DMS79 treated with DMSO at 0.1 percent for 48 hours (cell line): ENCODE measurements at regions not wholly inside any gene's neighbourhood (a gene's known extent, or its start where the extent isn't known, plus 50 kb on each side); places are given as distances from the start of the nearest gene placed in this dataset.

Source experiments
- DNase-seq: peaks from one replicate; lab custom pipeline; 2025; lab: John Stamatoyannopoulos, UW

GRCh38 chr4:126682250-126682649 is 950.5 kb upstream of the INTU start:
- no peak for DNase-seq

DNA sequence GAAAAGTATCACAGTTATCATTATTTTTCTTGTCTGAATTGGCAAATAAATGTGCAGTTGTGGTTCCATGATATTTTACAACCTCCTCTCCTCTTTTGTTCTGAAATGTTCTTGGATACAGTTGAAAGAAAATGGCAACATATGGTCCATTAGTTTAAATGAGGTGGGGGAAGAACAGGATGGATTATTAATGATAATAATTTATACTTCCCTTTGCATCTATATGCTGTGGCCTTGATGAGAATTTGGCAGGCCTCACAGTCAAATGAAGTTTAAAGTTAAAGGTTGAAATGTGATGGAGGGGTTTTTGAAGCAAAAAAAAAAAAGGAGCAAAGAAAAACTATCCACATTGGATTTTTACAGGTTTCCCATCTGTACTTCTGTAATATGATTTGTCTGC is 946.3 kb upstream of the INTU start:
- DNase-seq: no peak

DNA sequence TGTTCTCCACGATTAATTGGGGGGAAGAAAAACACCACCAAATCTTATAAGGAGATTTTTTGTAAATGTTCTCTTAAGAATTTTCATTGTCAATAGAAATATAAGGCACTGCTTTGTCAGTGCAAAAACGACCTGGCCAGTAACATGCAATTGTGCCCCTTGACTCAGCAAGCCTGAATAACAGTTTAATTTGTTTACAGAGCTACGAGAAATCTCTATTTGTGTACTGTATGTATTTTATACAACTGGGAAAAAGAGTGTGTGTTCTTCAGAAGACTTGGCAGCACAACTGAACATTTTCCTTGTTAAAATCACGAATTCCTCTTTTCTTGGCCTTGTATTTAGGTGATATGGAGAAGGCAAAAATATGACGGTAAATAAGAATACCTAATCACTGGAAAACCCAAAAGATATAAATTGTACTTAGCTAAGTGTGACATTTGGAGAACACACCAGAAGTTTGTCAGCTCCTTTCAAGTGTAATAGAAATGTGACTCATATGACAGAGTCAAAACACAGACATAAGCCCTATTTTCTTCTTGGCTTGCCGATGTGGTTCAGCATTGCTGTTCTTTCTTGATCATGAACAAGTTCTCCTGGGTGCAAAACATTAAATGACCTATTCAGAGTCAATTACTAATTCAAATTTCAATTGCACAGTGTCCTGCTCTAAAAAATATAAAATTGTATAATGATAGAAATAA is 945.0 kb upstream of the INTU start:
- no peak for DNase-seq

- DNase-seq: no peak
Observed at GRCh38 chr4:126691797-126692196, 941.0 kb upstream of the INTU start.

DNA sequence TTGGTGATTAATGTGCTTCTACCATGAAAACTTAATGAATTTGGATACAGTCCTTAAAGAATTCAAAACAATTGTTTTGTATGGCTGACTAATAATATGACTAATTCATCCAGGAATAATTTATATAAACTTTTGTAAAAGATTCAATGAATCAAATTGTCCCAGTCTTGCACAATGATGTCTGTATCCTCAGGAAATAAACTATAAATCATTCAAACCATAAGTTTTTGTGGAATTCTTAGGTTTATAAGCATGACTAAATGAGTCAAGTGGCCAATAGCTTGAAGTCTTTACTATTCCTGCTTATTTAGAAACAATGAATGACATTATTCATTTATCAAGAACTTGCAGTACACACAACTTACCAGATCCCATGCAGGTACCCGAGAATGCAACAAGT is 935.0 kb upstream of the INTU start:
- no peak for DNase-seq

DNA sequence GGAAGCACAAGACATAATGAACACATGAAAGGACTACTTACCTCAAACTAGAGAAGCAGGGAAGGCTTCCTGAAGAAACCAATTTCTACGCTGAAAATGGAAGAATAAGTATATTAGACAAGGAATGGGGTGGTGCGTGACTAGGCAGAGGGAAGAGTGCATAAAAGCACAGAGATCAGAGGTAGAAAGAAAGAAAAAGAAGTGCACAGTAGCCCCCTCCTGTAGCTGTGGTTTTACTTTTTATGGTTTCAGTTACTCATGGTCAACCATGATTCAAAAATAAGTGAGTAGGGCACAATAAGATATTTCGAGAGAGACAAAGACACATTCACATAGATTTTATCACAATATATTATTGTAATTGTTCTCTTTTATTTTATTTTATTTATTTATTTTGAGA is 934.5 kb upstream of the INTU start:
- DNase-seq: no peak

DNA sequence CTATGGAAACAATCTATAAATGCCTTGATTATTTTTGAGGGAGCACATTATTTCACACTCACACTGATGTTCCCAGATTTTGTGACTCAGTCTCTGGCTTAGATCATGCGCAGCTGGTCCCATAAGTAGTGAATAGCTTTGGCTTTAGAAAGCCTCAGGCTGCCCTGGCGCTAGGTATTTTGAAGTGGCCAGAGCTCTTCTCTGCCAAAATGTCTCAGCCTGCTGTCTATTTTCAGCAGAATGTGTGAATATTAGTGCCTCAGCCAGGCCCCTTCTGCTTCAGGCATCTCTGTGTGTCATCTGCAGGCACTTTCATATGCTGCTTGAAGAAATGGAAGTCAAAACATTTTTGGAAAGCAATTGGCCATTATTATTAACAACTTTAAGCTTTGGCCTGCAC is 931.0 kb upstream of the INTU start:
- DNase-seq: no peak

DNA sequence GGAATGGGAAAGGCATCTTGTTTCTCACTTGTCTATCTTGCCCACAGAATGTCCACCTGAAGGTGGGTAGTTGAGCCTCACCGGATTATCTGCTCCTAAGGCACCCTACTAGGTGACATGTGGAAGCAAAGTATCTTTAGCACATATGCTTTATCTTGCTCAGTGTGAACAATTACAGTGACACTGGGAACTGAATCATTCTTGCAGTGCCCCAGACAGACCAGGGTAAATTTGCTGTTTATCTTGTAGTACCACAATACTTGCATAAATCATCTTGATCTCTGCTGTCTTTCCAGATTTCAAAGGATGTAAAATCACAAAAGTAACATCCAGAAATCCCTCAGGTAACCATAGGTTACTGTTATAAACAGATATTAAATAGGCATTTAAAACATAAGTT is 930.0 kb upstream of the INTU start:
- no peak for DNase-seq

DNA sequence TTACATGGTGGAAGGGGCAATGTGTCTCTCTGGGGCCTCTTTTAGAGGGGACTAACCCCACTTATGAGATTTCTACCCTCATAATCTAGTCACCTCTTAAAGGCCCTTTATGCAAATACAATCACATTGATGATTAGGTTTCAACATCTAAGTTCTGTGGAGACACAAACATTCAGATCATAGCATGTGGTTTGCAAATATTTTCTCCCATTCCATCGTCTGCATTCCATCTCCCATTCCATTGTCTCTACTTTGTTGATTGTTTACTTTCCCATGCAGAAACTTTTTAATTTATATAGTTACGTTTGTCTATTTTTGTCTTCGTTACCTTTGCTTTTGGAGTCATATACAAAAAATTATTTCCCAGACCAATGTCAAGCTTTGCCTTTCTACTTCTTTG is 927.5 kb upstream of the INTU start:
- DNase-seq: no peak

DNA sequence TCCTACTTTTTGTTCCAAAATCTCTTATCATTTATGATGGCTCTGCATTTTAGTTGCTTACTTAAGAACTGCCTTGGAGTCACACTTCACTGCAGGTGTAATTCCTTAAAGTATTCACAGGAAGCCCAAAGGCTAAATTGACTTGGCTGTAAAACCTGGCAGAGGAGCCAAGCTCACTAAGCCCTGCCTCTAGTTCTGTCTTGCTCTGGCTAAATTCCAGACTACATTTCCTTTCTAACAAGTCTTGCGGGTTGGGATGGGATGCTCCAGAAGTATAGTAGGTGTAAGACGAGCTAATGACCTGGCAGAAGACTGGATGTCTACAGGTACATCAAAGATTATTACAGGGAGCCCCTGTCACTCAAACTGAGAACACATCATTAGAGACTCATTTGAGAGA is 924.0 kb upstream of the INTU start:
- peak; percentile 1 for DNase-seq

DNA sequence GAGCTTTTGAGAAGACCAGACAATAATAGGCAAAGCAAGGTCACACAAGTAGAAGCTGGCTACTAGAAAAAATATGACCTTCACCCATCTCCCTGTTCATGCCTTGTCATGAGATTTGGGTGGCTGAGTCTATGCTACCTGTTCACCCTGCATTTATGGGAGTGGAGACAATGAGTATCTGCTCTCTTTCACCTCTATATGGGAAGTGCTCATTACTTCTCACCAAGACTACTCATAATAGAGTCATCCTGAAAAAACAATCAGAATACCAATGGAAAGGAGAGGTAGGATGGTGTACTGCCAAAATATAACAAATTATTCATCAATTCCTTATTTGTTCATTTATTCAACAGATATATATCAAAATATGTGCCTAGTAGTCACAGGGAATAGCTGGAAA is 921.8 kb upstream of the INTU start:
- no peak for DNase-seq

- no peak for DNase-seq
Observed at GRCh38 chr4:126715067-126715466, 917.7 kb upstream of the INTU start.

DNA sequence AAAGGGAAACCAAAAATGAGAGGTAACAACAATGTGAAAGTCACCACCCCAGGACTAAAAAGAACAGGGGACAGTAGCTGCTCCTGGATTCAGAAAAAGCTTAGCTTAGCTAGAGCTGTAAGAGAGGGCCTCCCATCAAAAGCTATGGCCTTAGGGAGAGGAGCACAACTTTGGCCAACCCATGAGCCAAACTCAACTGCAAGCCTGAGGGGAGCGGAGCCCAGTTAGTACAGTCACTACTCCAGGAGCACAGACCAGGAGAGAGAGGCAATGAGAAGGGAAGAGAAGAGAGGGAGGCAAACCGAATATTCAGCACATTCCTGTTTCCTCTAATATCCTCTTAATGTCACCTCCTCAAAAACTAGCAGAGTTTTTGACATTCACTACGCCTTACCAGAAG is 917.1 kb upstream of the INTU start:
- no peak for DNase-seq

DNA sequence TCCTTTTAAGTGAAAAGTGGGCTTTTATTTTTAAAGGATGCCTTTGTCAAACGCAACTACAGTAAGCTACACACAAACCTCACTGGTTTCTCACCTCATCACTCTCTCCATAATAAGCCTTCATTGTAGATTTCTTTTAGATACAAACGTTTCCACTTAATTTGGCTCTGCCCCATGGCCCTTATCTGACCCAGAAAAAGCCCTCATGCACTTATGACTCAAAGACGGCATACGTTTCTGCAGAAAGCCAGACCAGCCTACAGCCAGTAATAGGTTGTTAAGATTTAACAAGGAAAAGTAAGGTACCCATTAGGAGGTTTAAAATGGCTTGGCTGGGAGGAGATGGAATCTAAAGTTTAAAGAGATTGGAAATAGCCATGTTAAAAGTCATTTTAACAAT is 914.6 kb upstream of the INTU start:
- DNase-seq: no peak

- no peak for DNase-seq
Observed at GRCh38 chr4:126719852-126720251, 912.9 kb upstream of the INTU start.

DNA sequence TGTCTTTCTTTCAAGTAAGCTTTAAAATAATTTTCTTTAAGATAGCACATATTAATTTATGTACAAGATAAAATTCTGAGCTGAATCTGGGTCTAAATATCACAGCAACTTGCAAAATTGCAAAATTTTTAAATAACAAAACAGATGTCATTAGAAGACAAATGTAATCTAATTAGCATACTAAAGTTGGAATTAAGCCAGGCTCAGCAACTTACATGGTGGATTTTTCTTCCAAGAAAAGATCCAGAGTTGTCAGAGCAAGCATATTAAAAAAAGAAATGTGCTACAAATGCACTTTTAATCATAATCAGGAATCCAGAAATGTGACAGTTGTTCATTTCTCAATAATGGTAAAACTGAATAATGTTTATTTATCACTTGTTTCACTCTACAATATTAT is 906.9 kb upstream of the INTU start:
- DNase-seq: no peak

DNA sequence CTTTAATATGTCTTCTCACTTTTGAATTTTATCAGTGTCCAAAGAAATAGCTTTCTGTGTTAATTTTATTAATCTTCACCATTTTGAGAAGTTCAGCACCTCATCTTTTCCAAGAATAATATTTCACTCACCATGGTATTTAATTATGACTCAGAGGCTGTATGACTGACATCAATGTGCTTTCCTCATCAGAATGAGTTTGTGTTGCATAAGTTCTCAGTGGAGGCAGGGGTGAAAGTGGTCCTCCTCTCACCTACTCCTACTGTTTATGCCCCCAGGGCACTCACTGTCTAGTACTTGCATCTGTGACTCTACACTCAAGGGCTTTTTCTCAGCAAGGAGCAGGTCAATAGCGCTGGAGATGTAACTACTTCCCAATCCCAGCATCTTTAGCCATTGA is 905.3 kb upstream of the INTU start:
- no peak for DNase-seq

- no peak for DNase-seq
Observed at GRCh38 chr4:126731062-126731461, 901.7 kb upstream of the INTU start.

GRCh38 chr4:126733301-126733700 is 899.5 kb upstream of the INTU start:
- no peak for DNase-seq

GRCh38 chr4:126734465-126734864 is 898.3 kb upstream of the INTU start:
- no peak for DNase-seq

DNA sequence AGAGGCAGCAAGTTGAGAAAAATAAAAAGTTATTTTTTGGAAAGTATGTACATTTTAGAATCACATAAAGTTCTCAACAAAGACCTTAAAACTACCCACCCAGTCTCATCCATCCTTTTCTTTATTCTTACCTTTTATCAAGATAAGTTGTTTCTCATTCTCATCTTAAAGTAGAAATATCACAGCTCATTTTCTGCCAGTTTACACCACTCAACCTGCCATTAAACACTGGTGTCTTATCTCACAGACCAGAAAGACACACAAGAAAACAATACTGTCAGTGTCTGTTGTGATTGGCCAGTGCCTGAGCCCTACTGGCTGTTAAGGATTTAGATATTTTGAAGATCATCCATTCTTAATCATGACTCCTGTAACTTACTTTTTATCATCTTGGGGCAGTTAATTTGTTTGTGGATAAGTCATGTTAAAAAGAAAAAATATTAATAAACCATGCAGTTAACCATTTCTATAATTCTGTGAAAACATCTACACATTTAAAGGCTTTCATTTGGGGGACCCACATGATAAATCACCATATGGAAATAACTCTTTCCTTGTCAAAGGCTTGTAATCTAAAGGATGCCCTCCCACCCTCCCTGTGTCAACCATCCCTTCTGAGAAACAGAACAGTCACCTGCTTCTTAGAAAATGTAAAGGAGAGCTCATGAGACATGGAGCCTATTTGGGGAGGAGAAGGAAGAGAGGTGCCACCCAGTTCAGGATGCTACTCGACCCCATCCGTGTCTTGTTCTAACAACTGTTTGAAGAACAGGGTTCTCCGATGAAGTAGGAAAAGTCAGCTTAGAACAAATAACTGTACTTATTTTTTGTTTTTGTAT is 897.2 kb upstream of the INTU start:
- DNase-seq: no peak

DNA sequence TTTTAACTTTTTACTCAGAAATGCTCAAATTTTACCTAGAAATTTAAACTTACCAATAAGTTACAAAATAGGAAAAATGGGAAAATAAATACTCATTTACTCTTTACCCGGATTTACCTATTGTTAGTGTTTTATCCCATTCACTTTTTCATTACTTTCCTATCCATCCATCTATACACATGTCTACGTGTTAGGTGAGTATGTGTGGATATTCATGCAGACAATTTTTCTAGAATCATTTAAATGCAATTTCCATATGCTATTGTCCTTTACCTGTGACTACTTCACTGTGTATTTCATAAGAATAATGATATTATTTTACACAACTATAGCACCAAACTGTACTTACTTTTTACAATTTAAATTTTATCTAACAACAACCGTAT is 896.6 kb upstream of the INTU start:
- no peak for DNase-seq

DNA sequence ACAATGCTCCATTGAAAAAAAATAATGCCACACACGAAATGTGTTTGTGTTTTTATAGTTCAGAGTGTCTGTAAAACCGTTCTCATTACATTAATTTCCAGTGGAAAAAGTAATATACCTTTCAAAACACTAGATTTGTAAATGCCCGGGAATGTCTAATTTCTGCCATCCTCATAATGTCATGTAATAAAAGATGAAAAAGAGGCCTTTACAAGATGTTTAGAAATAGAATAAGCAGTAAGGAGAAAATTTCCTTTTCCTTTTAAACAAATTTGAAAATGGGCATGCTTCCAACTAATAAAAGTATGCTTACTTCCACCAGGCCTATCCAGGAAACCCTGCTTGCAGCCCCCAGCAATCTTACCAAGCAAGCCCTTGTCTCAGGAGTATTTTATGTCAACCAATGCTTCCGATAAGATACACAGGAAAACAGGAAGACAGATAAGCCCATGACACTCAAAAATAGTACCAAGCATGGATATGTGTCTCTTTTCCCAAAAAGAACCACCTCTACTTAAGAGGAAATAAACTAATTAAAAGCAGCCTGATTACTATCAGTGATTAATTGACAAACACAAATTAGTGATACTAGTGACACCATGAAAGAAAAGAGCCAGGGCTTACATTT is 894.7 kb upstream of the INTU start:
- DNase-seq: no peak
